Head of caudate nucleus (tissue), 42 donors: ENCODE measurements at regions not wholly inside any gene's neighbourhood (a gene's known extent, or its start where the extent isn't known, plus 50 kb on each side); places are given as distances from the start of the nearest gene placed in this dataset.

ENCODE experiments used
- DNase-seq, 42 donors: peaks; one replicate each; pipeline versions ENCODE4 v3.0.0 to v3.0.0-alpha.2; 2020 to 2021; ENCODE audit warnings: mixed read lengths in 7 of 42
- intact Hi-C: fragments of 100-400 bp; cut with DNase I; formaldehyde crosslinking; loops from one replicate; pipeline ENCODE4 v1.15.0; 2022

DNA sequence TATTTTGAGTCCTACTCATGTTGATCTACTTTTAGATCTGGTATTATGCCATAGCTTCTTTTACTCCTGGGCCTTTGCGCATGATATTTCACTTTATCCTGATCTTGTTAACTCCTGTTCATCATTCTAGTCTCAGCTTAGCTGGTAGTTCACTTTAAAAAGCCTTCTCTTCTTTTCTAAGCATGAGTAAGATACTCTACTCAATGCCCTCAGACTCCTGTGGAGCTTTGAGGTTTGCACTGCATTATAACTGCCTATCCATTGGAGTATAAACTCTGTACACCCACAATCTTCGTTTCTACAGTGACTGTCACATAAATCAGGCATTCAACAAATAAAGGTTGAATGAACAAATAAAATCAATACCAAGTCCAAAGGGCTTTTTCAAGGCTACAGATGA is 357.9 kb upstream of the KCNH8 start:
- no peak for DNase-seq
- intact Hi-C loops, result no loop called here

- intact Hi-C loops, result no loop called here
Observed at GRCh38 chr3:18789734-18790133, 358.6 kb upstream of the KCNH8 start.

GRCh38 chr3:18787441-18787840 is 360.9 kb upstream of the KCNH8 start:
- intact Hi-C loops, result no loop called here
- no peak for DNase-seq

More at GRCh38 chr3:18789734-18790133, 358.6 kb upstream of the KCNH8 start:
- no peak for DNase-seq

DNA sequence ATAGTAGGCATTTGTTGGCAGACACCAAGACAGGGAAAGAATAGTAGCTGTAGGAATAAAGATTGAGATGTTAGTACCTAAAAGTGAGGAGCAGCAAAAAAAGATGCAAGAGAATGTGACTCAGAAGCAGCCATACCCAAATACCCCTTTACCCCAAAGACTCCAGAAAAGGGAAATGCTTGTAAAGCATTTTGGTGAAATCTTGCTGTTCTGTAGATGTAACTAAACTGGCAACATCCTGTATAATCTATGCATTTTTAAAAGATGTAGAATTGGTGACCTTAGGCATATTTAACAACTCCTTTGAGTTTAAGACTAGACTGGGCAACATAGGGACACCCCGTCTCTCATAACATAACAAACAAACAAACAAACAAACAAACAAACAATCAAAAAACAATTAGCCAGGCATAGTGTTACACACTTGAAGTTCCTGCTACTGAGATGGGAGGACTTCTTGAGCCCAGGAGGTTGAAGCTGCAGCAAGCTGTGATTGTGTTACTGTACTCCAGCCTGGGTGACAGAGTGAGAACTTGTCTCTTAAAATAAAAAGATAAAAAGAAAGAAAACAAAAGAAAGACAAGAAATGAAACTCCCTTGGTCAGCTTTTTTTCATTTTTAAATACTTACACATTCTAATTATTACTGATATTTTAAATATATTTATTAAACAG is 361.5 kb upstream of the KCNH8 start:
- no peak for DNase-seq
- intact Hi-C loops, result no loop called here

GRCh38 chr3:18782191-18782590 is 357.1 kb upstream of the SATB1 start:
- DNase-seq, result no peak
- intact Hi-C loops, result no loop called here

- intact Hi-C loops, result no loop called here
- DNase-seq, result no peak
Observed at GRCh38 chr3:18780959-18781358, 355.8 kb upstream of the SATB1 start.

- intact Hi-C loops, result no loop called here
- DNase-seq, result no peak
Observed at GRCh38 chr3:18779704-18780103, 354.6 kb upstream of the SATB1 start.

DNA sequence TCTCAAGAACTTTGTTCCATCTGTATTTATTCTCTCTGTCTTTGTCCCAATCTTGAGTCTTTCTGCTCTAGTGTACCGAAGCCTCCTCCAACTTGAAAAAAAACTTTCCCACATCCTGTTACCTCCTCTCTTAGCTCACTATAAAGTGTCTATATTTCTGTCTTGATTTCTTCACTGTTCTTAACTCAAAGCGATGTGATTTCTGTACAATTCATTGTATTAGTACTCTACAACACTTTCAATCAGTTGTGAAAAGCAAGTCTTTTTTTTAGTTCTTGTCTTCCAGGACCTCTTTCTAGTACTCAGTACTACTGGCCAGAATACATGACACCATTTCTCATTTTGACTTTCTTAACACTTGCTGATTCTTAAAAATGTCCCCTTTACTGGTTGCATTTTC is 353.5 kb upstream of the SATB1 start:
- intact Hi-C loops, result no loop called here
- no peak for DNase-seq

DNA sequence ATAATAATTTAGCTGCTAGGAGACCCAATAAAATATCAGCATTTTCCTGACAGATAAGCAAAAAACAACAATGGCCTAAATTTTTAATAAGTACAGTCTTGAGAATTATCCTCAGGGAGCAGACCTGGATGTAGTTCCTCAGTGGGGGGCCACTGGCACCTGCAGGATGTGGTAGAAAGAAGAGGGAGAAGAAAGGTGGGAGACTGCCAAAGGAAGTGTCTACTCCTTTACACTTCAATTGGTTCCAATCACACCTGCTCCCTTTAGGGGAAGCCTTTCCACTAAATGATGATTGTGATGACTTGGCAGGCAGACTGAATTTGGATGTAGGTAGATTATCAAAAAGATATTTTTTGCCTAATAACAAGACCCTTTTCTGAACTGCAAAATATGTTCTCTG is 353.0 kb upstream of the SATB1 start:
- intact Hi-C loops, result no loop called here

GRCh38 chr3:18775501-18775900 is 350.4 kb upstream of the SATB1 start:
- intact Hi-C loops, result no loop called here
- no peak for DNase-seq

More for the DNA sequence above, 353.0 kb upstream of the SATB1 start:
- no peak for DNase-seq

DNA sequence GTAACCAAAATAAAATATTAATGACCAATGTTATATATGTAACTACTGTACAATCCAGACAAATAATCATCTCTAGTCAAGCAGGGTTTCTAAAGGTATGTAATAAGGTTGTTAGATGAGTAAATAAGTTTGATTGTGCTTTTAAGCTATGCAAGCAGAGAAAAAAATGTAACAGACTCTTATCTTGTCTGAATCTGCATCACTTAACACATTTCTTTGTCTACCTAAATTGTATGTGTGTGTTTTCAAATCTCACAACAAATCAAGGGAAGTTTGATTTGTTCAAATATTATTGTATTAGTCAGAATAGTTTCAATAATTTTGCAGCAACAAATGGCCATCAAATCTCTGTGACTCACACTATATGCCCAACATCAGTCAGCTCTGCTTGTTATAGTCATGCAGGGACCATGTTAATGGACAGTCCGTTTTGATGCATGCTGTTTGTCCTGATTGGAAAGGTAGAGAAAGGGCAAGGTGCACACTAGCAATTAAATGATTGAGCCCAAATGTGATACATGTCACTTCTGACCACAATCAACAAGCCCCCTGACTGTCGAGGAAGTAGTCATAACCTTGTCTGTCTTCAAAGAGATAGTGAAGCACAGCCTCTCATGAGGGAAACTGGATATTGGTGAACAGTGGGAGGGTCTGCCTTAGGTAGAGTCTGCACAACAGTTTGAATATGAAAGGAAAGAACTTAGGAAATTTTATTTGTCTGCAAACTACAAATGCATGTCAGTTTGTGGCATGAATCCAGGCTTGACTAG is 349.4 kb upstream of the SATB1 start:
- intact Hi-C loops, result no loop called here
- no peak for DNase-seq

GRCh38 chr3:18772699-18773305 is 347.7 kb upstream of the SATB1 start:
- no peak for DNase-seq
- intact Hi-C loops, result no loop called here

DNA sequence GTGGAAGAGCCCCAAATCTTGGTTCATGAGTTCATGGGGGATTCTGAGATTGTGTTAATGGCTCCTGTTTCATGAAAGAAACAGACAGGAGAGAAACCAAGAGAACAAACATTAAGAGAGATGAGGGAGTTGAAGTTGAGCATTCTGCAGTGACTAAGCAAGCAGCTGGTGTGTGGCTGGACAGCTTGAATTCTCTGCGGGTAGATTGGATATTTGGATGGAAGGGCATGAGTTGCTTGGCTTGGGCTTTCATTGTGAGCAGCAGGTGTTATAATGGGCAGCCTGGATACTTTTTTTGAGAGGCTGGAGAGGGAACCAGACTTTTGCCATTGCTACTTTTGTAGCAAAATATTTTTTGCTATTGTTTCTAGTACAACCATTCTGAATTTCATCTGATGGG is 346.8 kb upstream of the SATB1 start:
- DNase-seq, result no peak
- intact Hi-C loops, result no loop called here

GRCh38 chr3:18770800-18771199 is 345.7 kb upstream of the SATB1 start:
- intact Hi-C loops, result no loop called here
- no peak for DNase-seq

DNA sequence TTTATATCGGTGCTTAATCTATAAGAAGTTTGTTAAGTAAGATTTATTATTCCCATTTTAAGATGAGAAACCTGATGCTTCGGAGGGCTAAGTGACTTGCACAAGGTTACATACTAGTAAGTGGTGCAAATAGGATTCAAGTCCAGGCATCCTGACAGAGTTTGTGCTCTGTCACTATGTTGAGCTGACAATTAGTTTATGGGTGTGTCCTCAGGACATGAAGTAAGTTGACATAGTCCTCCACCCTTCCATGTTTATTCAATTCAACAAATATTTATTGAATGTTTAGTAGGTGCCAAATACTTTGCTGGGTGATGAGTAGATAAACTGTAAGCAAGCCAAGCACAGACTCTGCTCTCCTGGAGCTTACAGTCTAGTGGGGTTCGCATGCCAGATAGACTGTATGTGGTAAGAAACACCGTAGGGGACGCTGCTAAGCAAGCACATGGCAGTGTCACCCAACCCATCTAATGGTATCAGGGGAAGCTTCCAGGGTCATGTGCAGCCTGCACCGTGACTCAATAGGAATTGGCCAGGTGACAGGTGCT is 342.7 kb upstream of the SATB1 start:
- intact Hi-C loops, result no loop called here
- DNase-seq, result no peak

DNA sequence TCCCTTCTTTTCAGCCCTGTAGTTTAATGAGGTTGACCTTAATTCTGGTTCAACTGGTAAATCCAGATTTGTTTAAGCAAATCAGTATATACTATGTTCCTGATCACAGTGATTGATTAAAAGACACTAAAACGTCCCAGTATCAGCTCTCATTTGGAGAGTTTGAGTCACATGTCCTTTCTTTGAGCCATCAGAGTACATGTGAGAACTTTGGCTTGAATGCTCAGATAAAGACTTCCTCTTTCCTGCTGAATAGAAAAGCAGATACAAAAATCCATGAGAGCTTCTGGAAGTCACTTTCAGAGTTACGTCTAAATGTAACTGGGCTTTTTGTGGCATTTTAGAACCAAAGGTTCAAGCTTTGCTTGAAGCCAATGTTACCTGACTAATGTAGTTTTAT is 341.8 kb upstream of the SATB1 start:
- DNase-seq, result no peak
- intact Hi-C loops, result no loop called here

GRCh38 chr3:18765662-18766061 is 340.5 kb upstream of the SATB1 start:
- no peak for DNase-seq
- intact Hi-C loops, result no loop called here

GRCh38 chr3:18765161-18765560 is 340.0 kb upstream of the SATB1 start:
- intact Hi-C loops, result no loop called here
- DNase-seq, result no peak

GRCh38 chr3:18761530-18761929 is 336.4 kb upstream of the SATB1 start:
- no peak for DNase-seq
- intact Hi-C loops, result no loop called here

DNA sequence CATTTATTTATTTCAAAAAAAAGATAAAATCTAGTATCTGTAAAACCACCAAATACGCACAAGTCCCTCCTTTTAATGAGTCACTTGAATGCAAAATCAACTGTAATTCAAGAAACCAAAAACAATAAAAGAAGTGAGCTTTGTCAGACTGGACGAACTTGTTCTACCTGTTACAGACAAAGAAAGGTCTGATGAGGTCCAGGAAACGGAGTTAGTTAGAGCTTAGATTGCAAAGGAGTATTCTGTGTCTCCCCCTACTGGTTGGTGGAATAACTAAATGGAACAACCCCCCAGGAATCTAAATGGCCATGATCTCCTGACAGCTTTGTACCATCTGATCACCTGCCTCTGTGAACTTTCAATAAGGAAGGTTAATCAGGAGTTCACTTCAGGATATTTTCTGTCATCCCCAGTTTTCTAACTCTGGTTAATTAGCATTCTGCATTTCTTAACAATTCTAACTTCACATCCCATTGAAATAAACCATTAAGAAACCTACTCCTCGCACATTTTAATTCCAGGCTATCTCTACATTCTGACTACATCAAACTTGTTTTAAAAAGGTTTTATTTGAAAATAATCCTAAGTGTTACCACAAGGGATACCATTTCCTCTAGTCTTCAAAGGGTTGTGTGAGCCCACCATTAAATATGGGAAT is 333.0 kb upstream of the SATB1 start:
- intact Hi-C loops, result no loop called here
- peak in 2 of 42 donors; percentile 3 to 11 for DNase-seq
